HCT116 (cell line): ENCODE measurements at regions not wholly inside any gene's neighbourhood (a gene's known extent, or its start where the extent isn't known, plus 50 kb on each side); places are given as distances from the start of the nearest gene placed in this dataset.

Source experiments
- ATAC-seq: fragments of 200-7000 bp; cut with Tn5 transposase; 2 replicates; pipeline ENCODE4 v1.9.1; 2020; ENCODE audit warnings: mild to moderate bottlenecking, moderate library complexity
- BruUV-seq: library from RNA; stranded (reverse); fragments of 400-500 nt; replicated peaks from 2 replicates; lab custom pipeline; 2021; lab: Mats Ljungman, UMichigan
- CTCF ChIA-PET: fragments of 300-600 bp; sonication (Branson Sonifier 250); formaldehyde crosslinking; loops from one replicate; lab custom pipeline; 2021; ENCODE audit warnings: antibody characterized with exemption; lab: Charles Lee
- POLR2A ChIA-PET: fragments of 300-600, 350-600 bp; sonication (Branson Sonifier 250); formaldehyde crosslinking; loops from one replicate; lab custom pipeline; 2021; ENCODE audit warnings: antibody characterized with exemption; lab: Charles Lee
- RAD21 ChIA-PET, 2 experiments: fragments of 300-600 bp; sonication (Branson Sonifier 250); formaldehyde crosslinking; loops; one replicate each; lab custom pipeline; 2023; ENCODE audit warnings: low total read pairs in 2 of 2; ENCODE audit not compliant: uncharacterized antibody in 2 of 2, unreplicated experiment in 2 of 2, low non-redundant PET in 1 of 2; lab: Charles Lee
- DNase-seq: peaks from one replicate; pipeline ENCODE4 v3.0.0-alpha.2; 2010; ENCODE audit warnings: low read depth, low spot score
- H2AFZ ChIP-seq: fragments of 200-600 bp; shearing (Covaris generic), sonication (generic); 2 replicates; pipeline ENCODE4 v1.6.1; 2017; ENCODE audit warnings: low read depth, mixed run types, mixed read lengths, antibody characterized with exemption, low read length; ENCODE audit not compliant: poor library complexity, severe bottlenecking
- H3K27ac ChIP-seq: 2 replicates; pipeline ENCODE4 v1.5.1; 2012; ENCODE audit warnings: low read depth, low read length
- H3K27me3 ChIP-seq: fragments of 200-600 bp; sonication (generic); 2 replicates; pipeline ENCODE4 v1.6.1; 2016; ENCODE audit warnings: mixed run types, low read length, mixed read lengths; ENCODE audit not compliant: insufficient read depth
- H3K36me3 ChIP-seq, 2 experiments: fragments of 200-500 bp in 1 of 2; fragments of 200-600 bp in 1 of 2; sonication (Bioruptor generic) in 1 of 2; sonication (generic) in 1 of 2; 2 replicates each; pipeline versions ENCODE4 v1.5.1 to v1.6.1; 2014 to 2016; ENCODE audit warnings: low read length in 2 of 2, inconsistent platforms in 1 of 2, mixed read lengths in 1 of 2, mixed run types in 1 of 2; ENCODE audit not compliant: insufficient read depth in 2 of 2, control insufficient read depth in 1 of 2
- H3K4me1 ChIP-seq, 2 experiments: fragments of 200-600 bp in 1 of 2; sonication (generic) in 1 of 2; 2 replicates each; pipeline versions ENCODE4 v1.5.1 to v1.6.1; 2012 to 2017; ENCODE audit warnings: low read length in 2 of 2, inconsistent platforms in 1 of 2, mild to moderate bottlenecking in 1 of 2, mixed read lengths in 1 of 2, mixed run types in 1 of 2, moderate library complexity in 1 of 2; ENCODE audit not compliant: insufficient read depth in 2 of 2, control insufficient read depth in 1 of 2
- H3K4me2 ChIP-seq: fragments of 200-600 bp; sonication (generic); 2 replicates; pipeline ENCODE4 v1.6.1; 2017; ENCODE audit warnings: mixed run types, low read length, mixed read lengths
- H3K4me3 ChIP-seq, 2 experiments: fragments of 200-600 bp in 1 of 2; sonication (generic) in 1 of 2; replicated peaks in 1 of 2; 2 replicates each; pipeline ENCODE4 v1.5.1; 2011 to 2016; ENCODE audit warnings: low read length in 2 of 2, control low read depth in 1 of 2, low read depth in 1 of 2, mild to moderate bottlenecking in 1 of 2, mixed read lengths in 1 of 2, mixed run types in 1 of 2
- H3K79me2 ChIP-seq: fragments of 200-600 bp; sonication (generic); 2 replicates; pipeline ENCODE4 v1.6.1; 2017; ENCODE audit warnings: mild to moderate bottlenecking, mixed run types, low read length, moderate library complexity, mixed read lengths; ENCODE audit not compliant: insufficient read depth
- H3K9ac ChIP-seq: fragments of 200-600 bp; sonication (generic); 2 replicates; pipeline ENCODE4 v1.6.1; 2016; ENCODE audit warnings: low read length, mixed read lengths
- H3K9me2 ChIP-seq: fragments of 200-600 bp; sonication (generic), shearing (Covaris generic); 2 replicates; pipeline ENCODE4 v1.6.1; 2017; ENCODE audit warnings: mixed run types, mild to moderate bottlenecking, moderate library complexity; ENCODE audit not compliant: insufficient read depth
- H3K9me3 ChIP-seq, 2 experiments: fragments of 200-500 bp in 1 of 2; fragments of 200-600 bp in 1 of 2; sonication (Bioruptor generic) in 1 of 2; sonication (generic) in 1 of 2; 2 replicates each; pipeline ENCODE4 v1.6.1; 2014 to 2017; ENCODE audit warnings: low read length in 2 of 2, mixed read lengths in 2 of 2, inconsistent platforms in 1 of 2, low read depth in 1 of 2, mild to moderate bottlenecking in 1 of 2, mixed run types in 1 of 2, moderate library complexity in 1 of 2; ENCODE audit not compliant: control insufficient read depth in 1 of 2, insufficient read depth in 1 of 2
- H4K20me1 ChIP-seq: fragments of 200-600 bp; sonication (generic), shearing (Covaris generic); 2 replicates; pipeline ENCODE4 v1.6.1; 2017; ENCODE audit warnings: mixed run types, mild to moderate bottlenecking, moderate library complexity; ENCODE audit not compliant: insufficient read depth
- CEBPB ChIP-seq: IDR thresholded peaks from 2 replicates; pipeline ENCODE4 v1.6.1; 2012; ENCODE audit warnings: low read depth
- EGR1 ChIP-seq: IDR thresholded peaks from 2 replicates; pipeline ENCODE4 v1.6.1; 2012; ENCODE audit warnings: low read depth
- ELF1 ChIP-seq: IDR thresholded peaks from 2 replicates; pipeline ENCODE4 v1.6.1; 2012; ENCODE audit warnings: low read depth, borderline replicate concordance
- EZH2 ChIP-seq: fragments of 200-600 bp; sonication (generic); IDR thresholded peaks from 2 replicates; pipeline ENCODE4 v1.6.1; 2017; ENCODE audit warnings: antibody characterized with exemption, mixed run types
- EZH2phosphoT487 ChIP-seq: fragments of 200-600 bp; IDR thresholded peaks from 2 replicates; pipeline ENCODE4 v1.6.1; 2018; ENCODE audit warnings: antibody characterized with exemption, borderline replicate concordance
- FOSL1 ChIP-seq: IDR thresholded peaks from 2 replicates; pipeline ENCODE4 v1.6.1; 2012; ENCODE audit warnings: low read depth
- POLR2AphosphoS5 ChIP-seq: IDR thresholded peaks from 2 replicates; pipeline ENCODE4 v1.6.1; 2011; ENCODE audit warnings: mild to moderate bottlenecking, low read depth, low read length, moderate library complexity
- RAD21 ChIP-seq: IDR thresholded peaks from 2 replicates; pipeline ENCODE4 v1.6.1; 2012; ENCODE audit warnings: low read depth, mild to moderate bottlenecking
- SIN3A ChIP-seq: IDR thresholded peaks from 2 replicates; pipeline ENCODE4 v1.6.1; 2012; ENCODE audit warnings: low read depth
- SP1 ChIP-seq: IDR thresholded peaks from 2 replicates; pipeline ENCODE4 v1.6.1; 2012; ENCODE audit warnings: low read depth
- SRF ChIP-seq: IDR thresholded peaks from 2 replicates; pipeline ENCODE4 v1.6.1; 2012; ENCODE audit warnings: low read depth
- TCF7L2 ChIP-seq: IDR thresholded peaks from 2 replicates; pipeline ENCODE4 v1.7.0; 2011; ENCODE audit warnings: borderline replicate concordance, inconsistent platforms; ENCODE audit not compliant: insufficient read depth, insufficient read length; ENCODE audit errors: extremely low read depth
- ZBTB33 ChIP-seq: IDR thresholded peaks from 2 replicates; pipeline ENCODE4 v1.6.1; 2011; ENCODE audit warnings: mild to moderate bottlenecking, low read length, moderate library complexity; ENCODE audit not compliant: insufficient replicate concordance; ENCODE audit errors: extremely low read depth
- ZFX ChIP-seq: fragments of 450-650 bp; IDR thresholded peaks from 2 replicates; pipeline ENCODE4 v1.6.1; 2017
- intact Hi-C: fragments of 100-400 bp; cut with micrococcal nuclease; formaldehyde crosslinking; loops from 2 replicates; pipeline ENCODE4 v1.10.0; 2022
- TF ChIP-seq, protein P1 (sequence below), 3 experiments: fragments of 200-600 bp in 1 of 3; sonication (generic) in 1 of 3; IDR thresholded peaks in 2 of 3; conservative IDR thresholded peaks in 1 of 3; 2 replicates each; pipeline ENCODE4 v1.5.1; 2012 to 2017; ENCODE audit warnings: low read depth in 2 of 3, low read length in 2 of 3, antibody characterized with exemption in 1 of 3, borderline replicate concordance in 1 of 3, control low read depth in 1 of 3, mild to moderate bottlenecking in 1 of 3, mixed read lengths in 1 of 3, mixed run types in 1 of 3, moderate library complexity in 1 of 3; ENCODE audit not compliant: insufficient read depth in 1 of 3
- TF ChIP-seq, protein P2 (sequence below): IDR thresholded peaks from 2 replicates; pipeline ENCODE4 v1.6.1; 2012
- TF ChIP-seq, protein P3 (sequence below): IDR thresholded peaks from 2 replicates; pipeline ENCODE4 v1.6.1; 2012

DNA sequence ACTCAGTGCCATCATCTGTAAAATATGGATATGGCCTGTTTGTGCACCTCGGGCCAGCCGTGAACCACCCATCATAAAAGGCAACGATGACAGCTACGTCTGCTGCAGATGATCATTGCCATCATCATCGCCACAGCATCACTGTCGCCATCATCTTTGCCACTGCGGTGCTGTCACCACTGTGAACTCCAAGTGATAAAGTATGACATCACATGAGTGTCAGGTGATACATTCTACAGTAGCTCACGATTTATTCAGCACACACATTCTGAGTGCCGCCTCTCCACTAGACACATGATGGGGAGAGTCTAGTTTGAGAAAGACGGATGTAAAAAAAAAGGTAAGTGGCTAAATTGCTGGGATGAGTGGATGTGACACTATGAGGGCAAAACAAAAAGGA is 755.4 kb upstream of the RAB6C start:
- intact Hi-C loops = no loop called here
- no peak overlapping the region for H3K27ac ChIP-seq
- no peaks in the 10 kb centered on the region for H3K9me3 ChIP-seq
- H3K27me3 ChIP-seq = peaks cover 17% of the 10 kb centered on the region; the same call in 1 of the 2 replicates
- H3K4me1 ChIP-seq = no peaks in the 10 kb centered on the region
- no peaks in the 10 kb centered on the region for H4K20me1 ChIP-seq
- CTCF ChIA-PET = no interaction called here
- no peak overlapping the region for H3K9ac ChIP-seq
- H2AFZ ChIP-seq = no peak overlapping the region
- no peak for TF ChIP-seq FOSL1
- TF ChIP-seq TCF7L2 = no peak
- no peak for TF ChIP-seq ELF1
- TF ChIP-seq POLR2AphosphoS5 = no peak
- no peak for TF ChIP-seq EZH2phosphoT487
- no peak for TF ChIP-seq ZBTB33
- TF ChIP-seq, protein P1, sequence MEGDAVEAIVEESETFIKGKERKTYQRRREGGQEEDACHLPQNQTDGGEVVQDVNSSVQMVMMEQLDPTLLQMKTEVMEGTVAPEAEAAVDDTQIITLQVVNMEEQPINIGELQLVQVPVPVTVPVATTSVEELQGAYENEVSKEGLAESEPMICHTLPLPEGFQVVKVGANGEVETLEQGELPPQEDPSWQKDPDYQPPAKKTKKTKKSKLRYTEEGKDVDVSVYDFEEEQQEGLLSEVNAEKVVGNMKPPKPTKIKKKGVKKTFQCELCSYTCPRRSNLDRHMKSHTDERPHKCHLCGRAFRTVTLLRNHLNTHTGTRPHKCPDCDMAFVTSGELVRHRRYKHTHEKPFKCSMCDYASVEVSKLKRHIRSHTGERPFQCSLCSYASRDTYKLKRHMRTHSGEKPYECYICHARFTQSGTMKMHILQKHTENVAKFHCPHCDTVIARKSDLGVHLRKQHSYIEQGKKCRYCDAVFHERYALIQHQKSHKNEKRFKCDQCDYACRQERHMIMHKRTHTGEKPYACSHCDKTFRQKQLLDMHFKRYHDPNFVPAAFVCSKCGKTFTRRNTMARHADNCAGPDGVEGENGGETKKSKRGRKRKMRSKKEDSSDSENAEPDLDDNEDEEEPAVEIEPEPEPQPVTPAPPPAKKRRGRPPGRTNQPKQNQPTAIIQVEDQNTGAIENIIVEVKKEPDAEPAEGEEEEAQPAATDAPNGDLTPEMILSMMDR (IDR thresholded peaks at IDR 0.05 in 2 of 3, conservative IDR thresholded peaks at IDR 0.05 in 1 of 3; ENCODE audit: borderline replicate concordance in 1 of 3, insufficient read depth in 1 of 3, low read depth in 2 of 3, low read length in 2 of 3) = no peak
- TF ChIP-seq SRF = no peak
- TF ChIP-seq, protein P2, sequence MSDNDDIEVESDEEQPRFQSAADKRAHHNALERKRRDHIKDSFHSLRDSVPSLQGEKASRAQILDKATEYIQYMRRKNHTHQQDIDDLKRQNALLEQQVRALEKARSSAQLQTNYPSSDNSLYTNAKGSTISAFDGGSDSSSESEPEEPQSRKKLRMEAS = no peak
- TF ChIP-seq, protein P3, sequence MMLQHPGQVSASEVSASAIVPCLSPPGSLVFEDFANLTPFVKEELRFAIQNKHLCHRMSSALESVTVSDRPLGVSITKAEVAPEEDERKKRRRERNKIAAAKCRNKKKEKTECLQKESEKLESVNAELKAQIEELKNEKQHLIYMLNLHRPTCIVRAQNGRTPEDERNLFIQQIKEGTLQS = no peak
- no peak for TF ChIP-seq SP1
- no peak for TF ChIP-seq RAD21
- TF ChIP-seq ZFX = no peak
- TF ChIP-seq CEBPB = no peak
- no peak for TF ChIP-seq SIN3A
- TF ChIP-seq EZH2 = no peak
- TF ChIP-seq EGR1 = no peak
- TF ChIP-seq, all 23 proteins: peak for 0
- Histone ChIP-seq H3K79me2 (no peaks in the 10 kb centered on the region), H3K9me2 (no peaks in the 10 kb centered on the region), H3K4me3 (no peak overlapping the region), H3K36me3 (no peaks in the 10 kb centered on the region), H3K4me2 (no peak overlapping the region)
- BruUV-seq = no TSS peak
- ChIA-PET POLR2A (no interaction called here), RAD21 (no interaction called here)
- ATAC-seq (no peak), DNase-seq (no peak)
